CD4-positive, CD25-positive, alpha-beta regulatory T cell (primary cell): ENCODE measurements at regions not wholly inside any gene's neighbourhood (a gene's known extent, or its start where the extent isn't known, plus 50 kb on each side); places are given as distances from the start of the nearest gene placed in this dataset.
A peak's percentile ranks its signal among the peaks of the same experiment; 100 is the strongest.

Experiments used
- ATAC-seq, 2 donors: fragments of 150-1000 bp; cut with Tn5 transposase; one replicate each; pipeline ENCODE4 v1.10.0; 2021; ENCODE audit warnings: low read depth in 2 of 2, moderate number of reproducible peaks in 2 of 2, moderate library complexity in 1 of 2
- DNase-seq, 3 donors: peaks; one replicate each; pipeline versions ENCODE4 v3.0.0 to v3.0.0-alpha.2; 2012 to 2022; ENCODE audit warnings: mixed read lengths in 1 of 3
- H3K27ac ChIP-seq: one replicate; pipeline ENCODE4 v1.7.0; 2013; ENCODE audit warnings: mild to moderate bottlenecking, low read length; ENCODE audit not compliant: insufficient read depth, poor library complexity, severe bottlenecking
- H3K27me3 ChIP-seq: one replicate; pipeline ENCODE4 v1.7.0; 2013; ENCODE audit warnings: low read length; ENCODE audit not compliant: control insufficient read depth, insufficient read depth
- H3K36me3 ChIP-seq: one replicate; pipeline ENCODE4 v1.7.0; 2013; ENCODE audit warnings: mild to moderate bottlenecking, low read length, moderate library complexity; ENCODE audit not compliant: control insufficient read depth, insufficient read depth
- H3K4me1 ChIP-seq: 2 replicates; pipeline ENCODE4 v1.7.0; 2013; ENCODE audit warnings: mild to moderate bottlenecking, low read length; ENCODE audit not compliant: insufficient read depth, control insufficient read depth, poor library complexity, severe bottlenecking
- H3K4me3 ChIP-seq: one replicate; pipeline ENCODE4 v1.7.0; 2013; ENCODE audit warnings: low read depth, mild to moderate bottlenecking, low read length, moderate library complexity
- H3K9me3 ChIP-seq, 2 experiments: 1 replicate in 1 of 2; 2 replicates in 1 of 2; pipeline ENCODE4 v1.7.0; 2013; ENCODE audit warnings: low read length in 2 of 2, mild to moderate bottlenecking in 1 of 2, moderate library complexity in 1 of 2; ENCODE audit not compliant: control insufficient read depth in 2 of 2
- H3K27ac Mint-ChIP-seq, 3 donors: one replicate each; pipeline ENCODE4 v1.8.0; 2020 to 2022; ENCODE audit warnings: mild to moderate bottlenecking in 3 of 3, mixed read lengths in 3 of 3, moderate library complexity in 2 of 3
- H3K27me3 Mint-ChIP-seq: one replicate; pipeline ENCODE4 v1.8.0; 2022; ENCODE audit warnings: mild to moderate bottlenecking, mixed read lengths
- H3K36me3 Mint-ChIP-seq: one replicate; pipeline ENCODE4 v1.8.0; 2020; ENCODE audit warnings: mixed read lengths
- H3K4me1 Mint-ChIP-seq, 4 donors: one replicate each; pipeline ENCODE4 v1.8.0; 2020 to 2022; ENCODE audit warnings: mixed read lengths in 4 of 4, mild to moderate bottlenecking in 1 of 4
- H3K4me3 Mint-ChIP-seq, 4 donors: one replicate each; pipeline ENCODE4 v1.8.0; 2020 to 2022; ENCODE audit warnings: mild to moderate bottlenecking in 4 of 4, mixed read lengths in 4 of 4, moderate library complexity in 3 of 4
- H3K9me3 Mint-ChIP-seq, 7 donors: one replicate each; pipeline ENCODE4 v1.8.0; 2020 to 2022; ENCODE audit warnings: mixed read lengths in 7 of 7, mild to moderate bottlenecking in 3 of 7, moderate library complexity in 2 of 7

DNA sequence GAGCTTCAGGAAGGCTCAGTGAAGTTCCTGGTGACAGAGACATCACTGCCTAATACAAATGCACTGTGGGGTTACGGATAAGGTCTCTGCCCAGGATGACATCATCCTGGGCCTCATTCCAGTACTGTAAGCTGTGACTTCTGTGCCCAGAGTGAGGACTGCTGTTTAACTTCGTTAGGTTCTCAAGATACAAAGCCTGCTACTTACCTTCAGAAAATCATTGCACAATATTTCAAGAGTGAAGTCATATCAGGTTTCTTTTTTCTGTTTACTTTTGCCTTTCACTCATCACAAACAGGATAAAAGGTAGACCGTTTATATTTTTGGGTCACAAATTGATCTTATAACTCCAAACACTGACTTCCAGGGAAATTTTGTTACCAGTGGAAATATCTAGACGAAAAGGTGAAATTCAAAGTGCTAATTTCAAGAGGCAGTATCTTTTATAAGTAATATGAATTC lies 241.2 kb downstream of the PIK3R1 start:
- Mint-ChIP-seq H3K27ac (no peak overlapping the region), H3K9me3 (peaks cover 0 to 2% (median 0%) of the 10 kb centered on the region in 7 donors), H3K36me3 (no peaks in the 10 kb centered on the region), H3K27me3 (no peaks in the 10 kb centered on the region), H3K4me3 (no peak overlapping the region), H3K4me1 (peaks cover 5 to 16% (median 11%) of the 10 kb centered on the region in 4 donors)
- H3K27ac ChIP-seq, result no peak overlapping the region
- H3K4me3 ChIP-seq, result no peak overlapping the region
- ATAC-seq (no peak), DNase-seq (no peak)
- no peaks in the 10 kb centered on the region for H3K36me3 ChIP-seq
- H3K9me3 ChIP-seq, result no peaks in the 10 kb centered on the region
- H3K27me3 ChIP-seq, result peaks cover 2% of the 10 kb centered on the region
- no peaks in the 10 kb centered on the region for H3K4me1 ChIP-seq

DNA sequence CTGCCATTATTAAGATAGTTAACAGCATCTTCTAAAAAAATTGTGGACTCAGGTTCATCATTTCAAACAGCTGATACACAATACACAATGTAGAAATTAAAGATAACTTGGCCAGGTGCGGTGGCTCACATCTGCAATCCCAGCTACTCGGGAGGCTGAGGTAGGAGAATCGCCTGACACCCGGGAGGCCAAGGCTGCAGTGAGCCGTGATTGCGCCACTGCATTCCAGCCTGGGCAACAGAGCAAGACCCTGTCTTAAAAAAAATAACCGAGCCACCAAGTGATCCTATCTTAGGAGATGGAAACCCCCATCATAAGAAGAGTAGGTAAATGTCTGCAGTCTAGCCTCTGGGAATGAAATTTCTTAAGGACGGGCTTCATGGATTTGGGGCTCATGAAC lies 241.7 kb downstream of the PIK3R1 start:
- no peak for DNase-seq
- Histone ChIP-seq H3K36me3 (no peaks in the 10 kb centered on the region), H3K27ac (no peak overlapping the region), H3K9me3 (no peaks in the 10 kb centered on the region), H3K4me3 (no peak overlapping the region), H3K27me3 (peaks cover 2% of the 10 kb centered on the region), H3K4me1 (no peaks in the 10 kb centered on the region)
- ATAC-seq, result no peak
- H3K9me3 Mint-ChIP-seq, result peaks cover 0 to 2% (median 0%) of the 10 kb centered on the region in 7 donors
- H3K36me3 Mint-ChIP-seq, result no peaks in the 10 kb centered on the region
- peaks cover 5 to 16% (median 11%) of the 10 kb centered on the region in 4 donors for H3K4me1 Mint-ChIP-seq
- no peak overlapping the region for H3K4me3 Mint-ChIP-seq
- no peak overlapping the region for H3K27ac Mint-ChIP-seq
- no peaks in the 10 kb centered on the region for H3K27me3 Mint-ChIP-seq

DNA sequence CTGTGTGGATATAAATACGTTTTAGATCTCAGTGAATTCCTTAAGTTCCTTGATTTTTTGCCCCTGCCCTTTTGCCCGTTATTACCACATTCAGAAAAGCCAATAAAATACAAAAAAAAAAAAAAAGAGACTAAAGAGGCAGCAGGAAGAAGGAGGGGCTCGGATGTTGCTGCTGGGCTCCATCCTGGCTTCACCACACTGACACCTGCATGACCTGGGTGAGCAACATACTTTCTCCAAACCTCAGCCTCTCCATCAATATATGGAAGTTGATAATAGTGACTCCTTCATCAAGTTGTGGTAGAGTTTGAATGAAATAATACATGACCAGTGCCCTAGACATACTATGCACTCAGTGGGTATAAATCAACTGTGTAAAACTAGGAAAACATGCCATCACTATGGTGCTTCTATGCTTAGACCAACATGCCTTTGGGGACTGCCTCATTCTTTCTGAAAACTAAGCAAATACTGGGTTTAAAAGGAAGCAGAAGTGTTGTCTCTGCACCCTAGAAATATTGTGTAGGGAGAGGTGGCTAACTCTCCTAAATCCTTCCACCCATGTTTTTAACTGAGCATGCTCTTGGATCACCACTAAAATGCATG lies 243.0 kb downstream of the PIK3R1 start:
- H3K4me3 Mint-ChIP-seq, result no peak overlapping the region
- H3K9me3 ChIP-seq, result no peaks in the 10 kb centered on the region
- no peak overlapping the region for H3K27ac Mint-ChIP-seq
- no peaks in the 10 kb centered on the region for H3K4me1 ChIP-seq
- H3K27me3 Mint-ChIP-seq, result no peaks in the 10 kb centered on the region
- H3K27ac ChIP-seq, result no peak overlapping the region
- ATAC-seq, result peak; percentile 47 to 71
- DNase-seq, result peak in 2 of 3 donors; percentile 7 to 48
- peaks cover 0 to 2% (median 0%) of the 10 kb centered on the region in 7 donors for H3K9me3 Mint-ChIP-seq
- peaks cover 5 to 16% (median 11%) of the 10 kb centered on the region in 4 donors for H3K4me1 Mint-ChIP-seq
- H3K4me3 ChIP-seq, result no peak overlapping the region
- H3K27me3 ChIP-seq, result no peaks in the 10 kb centered on the region
- H3K36me3 ChIP-seq, result no peaks in the 10 kb centered on the region
- no peaks in the 10 kb centered on the region for H3K36me3 Mint-ChIP-seq

DNA sequence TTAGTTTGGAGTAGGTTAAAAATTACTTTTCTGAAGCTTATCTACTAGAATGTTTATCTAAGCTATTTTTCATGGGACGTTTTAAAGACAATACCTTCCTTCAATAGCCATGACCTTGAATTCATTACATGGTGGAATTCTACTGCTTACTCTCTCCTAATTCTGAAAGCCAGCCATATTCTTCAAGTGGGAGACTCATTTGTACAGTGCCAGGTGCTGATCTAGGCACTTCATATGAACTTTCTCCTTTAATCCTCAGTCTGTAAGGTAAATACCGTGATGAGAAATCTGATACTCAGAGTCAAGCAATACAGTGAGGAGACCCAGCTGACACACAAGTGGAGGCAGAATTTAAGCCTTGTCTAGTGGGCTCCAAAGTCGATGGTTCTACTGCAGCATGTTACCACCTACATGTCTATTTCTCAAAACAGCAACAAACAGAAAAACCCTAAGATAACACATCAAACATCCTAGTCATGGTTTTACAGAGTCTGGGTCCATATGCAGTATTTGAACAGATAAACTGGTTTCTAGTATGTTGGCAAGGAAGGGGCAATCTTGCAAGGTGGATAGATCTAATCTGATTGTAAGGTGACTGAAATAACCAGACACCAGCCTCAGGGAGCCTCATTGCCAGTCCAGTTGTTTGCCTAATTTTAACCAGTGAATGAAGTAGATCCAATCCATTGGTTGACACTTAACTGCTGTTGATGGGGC lies 243.7 kb downstream of the PIK3R1 start:
- peaks cover 0 to 1% (median 0%) of the 10 kb centered on the region in 7 donors for H3K9me3 Mint-ChIP-seq
- no peak overlapping the region for H3K27ac ChIP-seq
- no peaks in the 10 kb centered on the region for H3K27me3 ChIP-seq
- no peak overlapping the region for H3K27ac Mint-ChIP-seq
- H3K4me1 Mint-ChIP-seq, result peaks cover 5 to 16% (median 11%) of the 10 kb centered on the region in 4 donors
- H3K4me3 Mint-ChIP-seq, result no peak overlapping the region
- no peak overlapping the region for H3K4me3 ChIP-seq
- H3K4me1 ChIP-seq, result peaks cover under 1% of the 10 kb centered on the region
- H3K27me3 Mint-ChIP-seq, result no peaks in the 10 kb centered on the region
- H3K36me3 ChIP-seq, result no peaks in the 10 kb centered on the region
- ATAC-seq, result no peak
- DNase-seq, result no peak
- no peaks in the 10 kb centered on the region for H3K36me3 Mint-ChIP-seq
- H3K9me3 ChIP-seq, result no peaks in the 10 kb centered on the region

DNA sequence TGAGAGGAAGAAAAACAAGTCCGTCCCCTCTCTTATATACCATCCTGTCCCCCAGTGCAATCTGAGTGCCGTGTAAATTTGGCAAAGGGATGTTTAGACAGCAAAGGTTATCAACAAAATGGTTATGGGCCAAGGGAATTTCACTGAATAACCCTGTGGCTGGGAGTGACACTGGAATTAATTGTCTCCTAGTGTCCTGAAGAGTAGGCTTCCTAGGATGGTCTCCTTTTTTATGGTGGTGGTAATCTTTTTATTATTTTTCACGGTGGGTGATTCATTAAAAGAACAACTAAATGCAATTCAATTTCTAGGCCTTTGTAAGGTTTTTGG lies 244.2 kb downstream of the PIK3R1 start:
- H3K36me3 ChIP-seq, result no peaks in the 10 kb centered on the region
- no peak overlapping the region for H3K27ac Mint-ChIP-seq

DNA sequence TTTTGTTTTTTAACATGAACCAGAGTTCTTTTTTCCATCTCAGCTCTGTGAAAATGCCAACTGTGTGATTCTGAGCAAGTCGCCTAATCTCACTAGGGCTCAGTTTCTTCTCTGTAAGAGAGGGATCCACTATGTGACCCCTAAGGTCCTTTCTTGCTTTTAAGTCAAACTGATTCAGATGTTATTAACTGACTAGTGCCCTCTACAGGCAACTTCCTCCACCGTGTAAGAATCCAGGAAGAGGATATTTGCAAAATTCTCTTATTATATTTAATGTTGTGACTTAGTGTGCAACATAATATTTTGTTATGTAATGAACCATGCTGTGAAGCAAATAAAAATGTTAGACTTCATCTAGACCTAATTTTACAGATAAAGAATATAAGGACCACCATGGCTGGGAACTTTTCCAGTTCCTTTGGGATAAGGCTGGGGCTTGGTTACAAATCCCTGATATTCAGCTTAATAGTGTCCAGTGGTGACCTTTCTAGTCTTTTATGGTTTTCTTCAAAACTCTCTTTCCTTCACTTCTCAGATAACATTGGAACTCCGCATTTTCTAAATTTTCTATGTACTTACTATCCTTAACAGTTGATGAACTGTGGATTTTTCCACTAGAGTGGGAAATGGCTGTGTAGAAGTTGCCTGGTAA lies 244.7 kb downstream of the PIK3R1 start:
- Mint-ChIP-seq H3K36me3 (no peaks in the 10 kb centered on the region), H3K4me1 (peaks cover 5 to 16% (median 11%) of the 10 kb centered on the region in 4 donors), H3K9me3 (peaks cover 0 to 1% (median 0%) of the 10 kb centered on the region in 7 donors), H3K4me3 (no peak overlapping the region), H3K27me3 (no peaks in the 10 kb centered on the region), H3K27ac (no peak overlapping the region)
- H3K4me1 ChIP-seq, result peaks cover 11% of the 10 kb centered on the region
- no peak overlapping the region for H3K27ac ChIP-seq
- DNase-seq (peak; percentile 5 to 81 (median 52)), ATAC-seq (peak; percentile 47 to 57)
- H3K36me3 ChIP-seq, result no peaks in the 10 kb centered on the region
- H3K9me3 ChIP-seq, result no peaks in the 10 kb centered on the region
- H3K4me3 ChIP-seq, result no peak overlapping the region
- H3K27me3 ChIP-seq, result no peaks in the 10 kb centered on the region

More for the DNA sequence above, 244.2 kb downstream of the PIK3R1 start:
- peaks cover 6% of the 10 kb centered on the region for H3K4me1 ChIP-seq
- no peak overlapping the region for H3K4me3 Mint-ChIP-seq
- no peak for ATAC-seq
- H3K27me3 Mint-ChIP-seq, result no peaks in the 10 kb centered on the region
- no peak overlapping the region for H3K27ac ChIP-seq
- H3K9me3 ChIP-seq, result no peaks in the 10 kb centered on the region
- no peak overlapping the region for H3K4me3 ChIP-seq
- H3K36me3 Mint-ChIP-seq, result no peaks in the 10 kb centered on the region
- H3K4me1 Mint-ChIP-seq, result peaks cover 5 to 16% (median 11%) of the 10 kb centered on the region in 4 donors
- no peak for DNase-seq
- peaks cover 0 to 1% (median 0%) of the 10 kb centered on the region in 7 donors for H3K9me3 Mint-ChIP-seq
- H3K27me3 ChIP-seq, result no peaks in the 10 kb centered on the region

DNA sequence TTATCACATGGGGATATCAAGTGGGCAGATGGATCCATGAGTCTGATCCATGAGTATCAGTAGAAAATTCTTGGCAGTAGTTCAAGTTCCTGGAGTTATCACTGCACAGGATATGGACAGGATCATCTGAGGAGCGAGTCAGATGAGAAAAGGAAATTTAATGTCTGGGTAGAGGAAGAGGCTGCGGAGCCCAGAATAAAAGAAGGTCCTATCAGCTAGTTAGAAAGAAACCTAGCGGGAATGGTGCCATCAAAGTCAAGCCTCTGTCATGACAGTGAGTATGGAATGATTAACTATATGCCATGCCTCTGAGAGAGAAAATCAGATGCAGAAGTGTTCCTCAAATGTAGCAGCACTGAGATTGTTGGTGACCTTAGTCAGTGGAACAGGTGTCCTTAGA lies 248.1 kb downstream of the PIK3R1 start:
- H3K27me3 ChIP-seq, result no peaks in the 10 kb centered on the region
- Mint-ChIP-seq H3K9me3 (peaks cover 0 to 1% (median 0%) of the 10 kb centered on the region in 7 donors), H3K4me3 (no peak overlapping the region), H3K27ac (no peak overlapping the region), H3K4me1 (peaks cover 4 to 7% (median 5%) of the 10 kb centered on the region in 4 donors), H3K27me3 (no peaks in the 10 kb centered on the region), H3K36me3 (no peaks in the 10 kb centered on the region)
- no peaks in the 10 kb centered on the region for H3K36me3 ChIP-seq
- no peak for ATAC-seq
- H3K4me3 ChIP-seq, result no peak overlapping the region
- no peaks in the 10 kb centered on the region for H3K9me3 ChIP-seq
- no peak for DNase-seq
- peaks cover 15% of the 10 kb centered on the region for H3K4me1 ChIP-seq
- no peak overlapping the region for H3K27ac ChIP-seq
